Endothelial cell of umbilical vein (primary cell): ENCODE measurements at regions not wholly inside any gene's neighbourhood (a gene's known extent, or its start where the extent isn't known, plus 50 kb on each side); places are given as distances from the start of the nearest gene placed in this dataset.

Experiments
- BruUV-seq: library from RNA; stranded (reverse); fragments of 400-500 nt; replicated peaks from 2 replicates; lab custom pipeline; 2021; lab: Mats Ljungman, UMichigan
- CTCF ChIA-PET: fragments of 300-600, 350-600 bp; sonication (Branson Sonifier 250); formaldehyde crosslinking; loops from one replicate; lab custom pipeline; 2021; ENCODE audit warnings: antibody characterized with exemption, inconsistent platforms; lab: Charles Lee
- POLR2A ChIA-PET: fragments of 300-600, 350-600 bp; sonication (Branson Sonifier 250); formaldehyde crosslinking; loops from one replicate; lab custom pipeline; 2021; ENCODE audit warnings: antibody characterized with exemption, inconsistent platforms; lab: Charles Lee
- DNase-seq: peaks from one replicate; pipeline ENCODE4 v3.0.0-alpha.2; 2011; ENCODE audit warnings: low read depth, low spot score
- FAIRE-seq: peaks from 2 replicates; lab custom pipeline; 2011; peaks lifted over from hg19 to GRCh38; lab: Jason Lieb, UNC
- H2AFZ ChIP-seq: 2 replicates; pipeline ENCODE4 v1.6.0; 2012; ENCODE audit warnings: low read depth, low read length, control low read depth, inconsistent platforms
- H3K27ac ChIP-seq: 2 replicates; pipeline ENCODE4 v1.5.1; 2011; ENCODE audit warnings: low read depth, mild to moderate bottlenecking, control low read depth, low read length, moderate library complexity; ENCODE audit not compliant: insufficient read depth
- H3K27me3 ChIP-seq, 2 experiments: 2 replicates each; pipeline versions ENCODE4 v1.6.0 to v1.6.1; 2011; ENCODE audit warnings: low read length in 2 of 2, mixed read lengths in 1 of 2; ENCODE audit not compliant: control insufficient read depth in 2 of 2, insufficient read depth in 2 of 2
- H3K36me3 ChIP-seq, 2 experiments: 2 replicates in 1 of 2; 3 replicates in 1 of 2; pipeline ENCODE4 v1.5.1; 2011; ENCODE audit warnings: low read length in 2 of 2, mild to moderate bottlenecking in 1 of 2, moderate library complexity in 1 of 2; ENCODE audit not compliant: control insufficient read depth in 2 of 2, insufficient read depth in 2 of 2; ENCODE audit errors: extremely low read depth in 1 of 2
- H3K4me1 ChIP-seq: 3 replicates; pipeline ENCODE4 v1.5.1; 2011; ENCODE audit warnings: mild to moderate bottlenecking, low read length; ENCODE audit not compliant: control insufficient read depth, insufficient read depth; ENCODE audit errors: extremely low read depth
- H3K4me2 ChIP-seq: 2 replicates; pipeline ENCODE4 v1.6.1; 2011; ENCODE audit warnings: low read length, control low read depth, mixed read lengths; ENCODE audit not compliant: insufficient read depth
- H3K4me3 ChIP-seq, 3 experiments: fragments of 200-600 bp in 1 of 3; sonication (generic), shearing (Covaris generic) in 1 of 3; replicated peaks in 1 of 3; 2 replicates each; pipeline ENCODE4 v1.5.1; 2011 to 2016; ENCODE audit warnings: control low read depth in 3 of 3, low read length in 3 of 3, mild to moderate bottlenecking in 2 of 3, inconsistent platforms in 1 of 3, low read depth in 1 of 3, moderate library complexity in 1 of 3; ENCODE audit not compliant: insufficient read depth in 1 of 3
- H3K79me2 ChIP-seq: 2 replicates; pipeline ENCODE4 v1.6.0; 2012; ENCODE audit warnings: low read length, inconsistent platforms; ENCODE audit not compliant: control insufficient read depth, insufficient read depth
- H3K9ac ChIP-seq: replicated peaks from 2 replicates; pipeline ENCODE3; 2011; ENCODE audit warnings: low read length, control low read depth; ENCODE audit not compliant: insufficient read depth; ENCODE audit errors: extremely low read depth
- H3K9me1 ChIP-seq: replicated peaks from 3 replicates; pipeline ENCODE4 v1.6.0; 2011; ENCODE audit warnings: mild to moderate bottlenecking, low read length; ENCODE audit not compliant: control insufficient read depth, insufficient read depth; ENCODE audit errors: extremely low read depth
- H3K9me3 ChIP-seq: replicated peaks from 2 replicates; pipeline ENCODE4 v1.5.1; 2012; ENCODE audit warnings: low read length, inconsistent platforms; ENCODE audit not compliant: control insufficient read depth, insufficient read depth
- H4K20me1 ChIP-seq: replicated peaks from 2 replicates; pipeline ENCODE3; 2011; ENCODE audit warnings: mild to moderate bottlenecking, low read length; ENCODE audit not compliant: control insufficient read depth, insufficient read depth; ENCODE audit errors: extremely low read depth
- EZH2 ChIP-seq: IDR thresholded peaks from 2 replicates; pipeline ENCODE4 v1.6.1; 2012; ENCODE audit warnings: borderline replicate concordance, low read depth, mild to moderate bottlenecking, moderate library complexity, low read length, inconsistent platforms; ENCODE audit not compliant: severe bottlenecking
- FOS ChIP-seq: IDR thresholded peaks from 2 replicates; pipeline ENCODE4 v1.6.1; 2011; ENCODE audit warnings: mild to moderate bottlenecking, low read length, moderate library complexity, borderline replicate concordance; ENCODE audit not compliant: insufficient read depth
- GATA2 ChIP-seq: IDR thresholded peaks from 2 replicates; pipeline ENCODE4 v1.7.0; 2011; ENCODE audit warnings: low read depth, mild to moderate bottlenecking, moderate library complexity, mixed read lengths, low read length; ENCODE audit not compliant: insufficient read length, insufficient read depth
- JUN ChIP-seq: IDR thresholded peaks from 2 replicates; pipeline ENCODE4 v1.6.1; 2011; ENCODE audit warnings: borderline replicate concordance, low read depth; ENCODE audit not compliant: insufficient read length, insufficient read depth
- MAX ChIP-seq: IDR thresholded peaks from 2 replicates; pipeline ENCODE4 v1.6.1; 2011; ENCODE audit not compliant: insufficient read depth, insufficient read length
- MYC ChIP-seq: IDR thresholded peaks from one replicate; pipeline ENCODE4 v1.6.1; 2011; ENCODE audit warnings: mild to moderate bottlenecking, low read depth, low read length
- POLR2A ChIP-seq: IDR thresholded peaks from 2 replicates; pipeline ENCODE4 v1.6.1; 2012; ENCODE audit warnings: low read depth, mild to moderate bottlenecking, control low read depth, low read length
- POLR2AphosphoS5 ChIP-seq: IDR thresholded peaks from 2 replicates; pipeline ENCODE4 v1.6.1; 2012; ENCODE audit warnings: low read depth, mild to moderate bottlenecking, control low read depth, low read length, moderate library complexity; ENCODE audit not compliant: insufficient read depth
- dilution Hi-C: fragments of 300-500 bp; cut with MboI; formaldehyde crosslinking; loops from one replicate; pipeline ENCODE4 v1.15.0; 2019; ENCODE audit warnings: low sequenced_read_pairs; ENCODE audit not compliant: extremely low pct_ligation_motif_present
- intact Hi-C: fragments of 100-400 bp; cut with micrococcal nuclease; formaldehyde crosslinking; loops from one replicate; pipeline ENCODE4 v1.10.0; 2022
- TF ChIP-seq, protein P1 (sequence below), 2 donors: IDR thresholded peaks; 1 replicate in 1 of 2; 2 replicates in 1 of 2; pipeline ENCODE4 v1.5.1; 2011; ENCODE audit warnings: low read length in 2 of 2, mild to moderate bottlenecking in 2 of 2, moderate library complexity in 2 of 2, control low read depth in 1 of 2, inconsistent platforms in 1 of 2, low read depth in 1 of 2; ENCODE audit not compliant: insufficient read depth in 1 of 2; ENCODE audit errors: extremely low read depth in 1 of 2

- Histone ChIP-seq H4K20me1 (no peaks in the 10 kb centered on the region), H3K4me2 (no peak overlapping the region), H3K9ac (no peak overlapping the region), H3K9me1 (no peaks in the 10 kb centered on the region), H3K4me1 (no peaks in the 10 kb centered on the region), H3K27ac (no peak overlapping the region), H3K9me3 (peaks cover 7% of the 10 kb centered on the region), H2AFZ (no peak overlapping the region), H3K79me2 (no peaks in the 10 kb centered on the region), H3K4me3 (no peak overlapping the region), H3K36me3 (no peaks in the 10 kb centered on the region), H3K27me3 (no peaks in the 10 kb centered on the region)
- intact Hi-C loops (no loop called here), dilution Hi-C loops (no loop called here)
- DNase-seq (no peak), FAIRE-seq (no peak)
- BruUV-seq: no TSS peak
- TF ChIP-seq POLR2AphosphoS5 (no peak), EZH2 (no peak), JUN (no peak), GATA2 (no peak), MAX (no peak), POLR2A (no peak), MYC (no peak), FOS (no peak)
- TF ChIP-seq, protein P1, sequence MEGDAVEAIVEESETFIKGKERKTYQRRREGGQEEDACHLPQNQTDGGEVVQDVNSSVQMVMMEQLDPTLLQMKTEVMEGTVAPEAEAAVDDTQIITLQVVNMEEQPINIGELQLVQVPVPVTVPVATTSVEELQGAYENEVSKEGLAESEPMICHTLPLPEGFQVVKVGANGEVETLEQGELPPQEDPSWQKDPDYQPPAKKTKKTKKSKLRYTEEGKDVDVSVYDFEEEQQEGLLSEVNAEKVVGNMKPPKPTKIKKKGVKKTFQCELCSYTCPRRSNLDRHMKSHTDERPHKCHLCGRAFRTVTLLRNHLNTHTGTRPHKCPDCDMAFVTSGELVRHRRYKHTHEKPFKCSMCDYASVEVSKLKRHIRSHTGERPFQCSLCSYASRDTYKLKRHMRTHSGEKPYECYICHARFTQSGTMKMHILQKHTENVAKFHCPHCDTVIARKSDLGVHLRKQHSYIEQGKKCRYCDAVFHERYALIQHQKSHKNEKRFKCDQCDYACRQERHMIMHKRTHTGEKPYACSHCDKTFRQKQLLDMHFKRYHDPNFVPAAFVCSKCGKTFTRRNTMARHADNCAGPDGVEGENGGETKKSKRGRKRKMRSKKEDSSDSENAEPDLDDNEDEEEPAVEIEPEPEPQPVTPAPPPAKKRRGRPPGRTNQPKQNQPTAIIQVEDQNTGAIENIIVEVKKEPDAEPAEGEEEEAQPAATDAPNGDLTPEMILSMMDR (IDR thresholded peaks at IDR 0.05; ENCODE audit: extremely low read depth in 1 of 2, insufficient read depth in 1 of 2, low read depth in 1 of 2, low read length in 2 of 2): no peak
- ChIA-PET CTCF (no interaction called here), POLR2A (no interaction called here)
These were observed 94.7 kb upstream of the ACTRT2 start for GRCh38 chr1:2926447-2927055.
